ENCODE measurements at regions not wholly inside any gene's neighbourhood (a gene's known extent, or its start where the extent isn't known, plus 50 kb on each side); places are given as distances from the start of the nearest gene placed in this dataset.
"Not testable (repeated sequence)": the region's sequence is repeated elsewhere in the genome, so short reads cannot be mapped to it uniquely, and the experiment has no call there.

DNA sequence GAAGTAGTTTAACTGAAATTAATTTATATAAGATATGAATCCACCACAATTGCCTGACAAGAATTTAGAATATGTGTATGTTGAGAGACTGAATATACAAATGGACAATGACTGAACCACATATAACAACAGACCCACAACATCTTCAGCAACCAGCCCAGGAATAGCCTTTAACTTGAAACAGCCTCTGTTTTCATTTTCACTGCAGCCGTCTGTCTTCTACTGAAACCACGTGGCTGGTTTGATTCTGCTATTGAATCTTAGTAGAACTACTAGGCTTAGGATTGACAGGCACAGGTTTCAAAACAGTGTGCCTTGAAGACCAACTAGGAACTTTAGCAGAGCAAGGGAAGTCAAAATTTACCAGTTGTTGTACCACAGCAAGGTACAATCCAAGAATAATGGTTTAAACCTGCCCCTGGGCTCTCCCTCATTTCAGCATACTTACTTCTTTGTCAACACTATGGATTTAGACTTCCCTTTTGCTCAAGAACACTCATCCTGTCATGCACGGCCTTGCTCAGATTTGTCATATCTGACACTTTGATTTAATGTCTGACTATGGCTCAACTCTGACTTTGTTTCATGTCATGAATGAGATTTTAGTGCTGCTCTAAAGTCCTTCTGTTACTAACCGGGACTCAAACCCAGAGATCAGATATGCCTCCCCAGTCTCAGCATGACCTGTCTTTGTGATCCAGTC lies 355.0 kb downstream of the KIF2B start:
- DNase-seq (ENCODE audit: low read depth in 2 of 3, low spot score in 1 of 3), result no peak

DNA sequence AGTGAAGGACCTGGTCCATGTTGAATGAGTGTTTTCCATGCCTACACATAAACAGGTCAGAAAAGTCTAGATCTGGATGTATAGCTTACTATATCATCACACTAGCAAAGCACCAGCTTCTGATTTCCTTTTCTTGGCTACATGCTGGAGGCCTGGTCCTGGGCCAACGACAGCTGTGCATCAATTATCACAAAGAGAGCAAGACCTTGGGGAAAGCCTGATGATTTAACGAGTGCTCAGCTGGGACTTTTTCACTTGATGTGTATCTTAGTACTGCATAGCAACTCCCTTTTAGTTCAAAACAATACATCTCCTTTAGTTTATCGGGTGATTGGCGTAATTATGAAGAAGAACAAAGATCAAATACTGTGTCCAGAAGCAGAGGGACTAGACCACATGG lies 358.2 kb downstream of the KIF2B start:
- no peak for DNase-seq (ENCODE audit: low read depth in 2 of 3, low spot score in 1 of 3)

DNA sequence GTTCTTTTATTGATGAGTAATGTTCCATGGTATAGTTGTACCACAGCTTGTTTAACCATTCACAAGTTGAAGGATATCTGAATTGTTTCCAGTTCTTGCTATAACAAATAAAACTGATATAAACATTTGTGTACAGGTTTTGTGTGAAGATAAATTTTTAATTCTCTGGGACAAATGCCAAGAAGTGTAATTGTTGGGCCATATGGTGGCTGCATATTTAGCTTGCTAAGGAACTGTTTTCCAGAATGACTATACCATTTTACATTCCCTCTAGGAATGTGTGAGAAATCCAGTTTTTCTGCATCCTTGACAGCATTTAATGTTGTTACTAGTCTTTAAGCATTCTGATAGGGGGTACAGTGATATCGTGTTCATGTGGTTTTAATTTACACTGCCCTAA lies 368.5 kb downstream of the KIF2B start:
- no peak for DNase-seq (ENCODE audit: low read depth in 2 of 3, low spot score in 1 of 3)

DNA sequence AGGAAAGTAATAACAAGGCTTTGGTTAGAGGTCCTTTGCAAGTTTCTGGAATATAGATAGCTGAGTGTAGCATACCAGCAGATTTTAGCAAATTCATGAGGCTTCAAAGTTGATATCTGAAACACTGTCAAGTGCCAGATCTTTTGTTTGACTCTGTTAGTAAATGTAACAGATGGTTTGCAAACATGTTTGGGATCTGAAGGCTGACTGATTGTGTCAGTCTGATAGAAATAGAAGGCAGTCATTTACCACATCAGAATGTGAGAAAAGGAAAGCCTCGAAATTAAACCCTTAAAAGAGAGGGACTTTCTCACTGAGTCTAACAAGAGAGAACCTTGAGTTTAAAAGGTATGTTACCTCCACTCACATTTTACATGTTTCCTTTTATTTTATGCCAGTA lies 371.5 kb downstream of the KIF2B start:
- no peak for DNase-seq (ENCODE audit: low read depth in 2 of 3, low spot score in 1 of 3)

DNA sequence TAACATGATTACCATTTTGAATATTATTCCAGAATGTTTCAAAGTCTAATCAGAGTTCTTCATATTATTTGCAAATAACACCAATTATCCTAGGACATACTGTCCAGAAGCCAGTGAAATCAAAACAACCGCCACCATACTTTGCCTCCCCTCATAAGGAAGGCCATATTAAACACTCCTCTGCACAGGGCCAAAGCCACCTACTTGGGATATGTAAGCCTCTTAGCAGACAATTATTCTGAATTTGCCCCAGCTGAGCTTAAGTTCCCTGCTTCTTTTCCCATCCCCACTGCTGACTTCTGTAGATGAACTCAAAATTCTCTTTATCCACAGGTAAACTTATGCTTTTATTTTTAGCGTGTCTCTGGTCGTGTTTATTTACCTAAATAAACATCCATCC lies 374.0 kb downstream of the KIF2B start:
- DNase-seq (ENCODE audit: low read depth in 2 of 3, low spot score in 1 of 3), result no peak

DNA sequence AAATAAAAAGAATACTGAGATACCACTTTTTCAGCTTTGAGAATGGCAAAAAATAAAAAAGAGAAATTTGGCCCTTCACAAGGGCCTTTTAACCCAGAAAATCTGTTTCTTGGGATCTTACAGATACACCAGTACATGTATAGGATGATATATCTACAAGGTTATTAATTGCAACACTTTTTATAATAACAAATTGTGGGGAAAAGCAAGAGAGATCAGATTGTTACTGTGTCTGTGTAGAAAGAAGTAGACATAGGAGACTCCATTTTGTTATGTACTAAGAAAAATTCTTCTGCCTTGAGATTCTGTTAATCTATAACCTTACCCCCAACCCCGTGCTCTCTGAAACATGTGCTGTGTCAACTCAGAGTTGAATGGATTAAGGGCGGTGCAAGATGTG lies 378.7 kb downstream of the KIF2B start:
- not testable (repeated sequence) for DNase-seq (ENCODE audit: low read depth in 2 of 3, low spot score in 1 of 3)

DNA sequence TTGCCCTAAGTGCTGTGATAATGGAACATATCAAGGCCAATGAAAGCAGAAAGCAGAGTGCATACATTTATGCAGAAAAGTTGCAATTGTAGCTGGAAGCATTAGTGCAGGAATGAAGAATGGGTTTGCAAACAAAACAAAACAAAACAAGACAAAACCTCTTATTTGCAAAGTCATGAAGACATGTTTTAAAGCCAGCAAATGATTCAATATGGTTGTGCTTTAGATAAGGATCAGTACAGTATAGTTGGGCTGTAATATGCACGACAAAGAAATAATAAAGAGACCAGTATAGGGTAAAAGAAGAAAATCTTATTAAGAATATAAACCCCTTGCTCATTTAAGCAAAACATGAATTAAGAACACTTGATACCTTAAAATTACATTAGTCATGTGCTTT lies 398.1 kb downstream of the KIF2B start:
- DNase-seq (ENCODE audit: low read depth in 2 of 3, low spot score in 1 of 3), result no peak

DNA sequence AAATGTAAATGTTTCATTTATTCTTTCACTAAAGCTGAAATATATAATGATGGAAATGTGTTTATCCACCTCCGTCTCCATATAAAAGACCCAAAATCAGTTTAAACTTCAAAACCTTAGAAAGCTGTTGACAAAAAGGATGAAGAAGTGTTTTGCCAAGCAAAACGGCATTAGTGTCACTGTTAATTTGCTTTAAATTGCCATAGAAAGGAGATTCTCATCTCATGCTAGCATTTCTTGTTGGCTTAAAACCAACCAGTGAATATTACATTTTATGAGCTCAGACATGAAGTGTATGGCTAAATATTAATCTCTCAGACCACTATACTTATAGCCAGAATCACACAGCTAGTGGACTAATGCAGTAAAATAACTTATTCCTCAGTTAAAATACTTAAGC lies 398.8 kb downstream of the KIF2B start:
- DNase-seq (ENCODE audit: low read depth in 2 of 3, low spot score in 1 of 3), result no peak

DNA sequence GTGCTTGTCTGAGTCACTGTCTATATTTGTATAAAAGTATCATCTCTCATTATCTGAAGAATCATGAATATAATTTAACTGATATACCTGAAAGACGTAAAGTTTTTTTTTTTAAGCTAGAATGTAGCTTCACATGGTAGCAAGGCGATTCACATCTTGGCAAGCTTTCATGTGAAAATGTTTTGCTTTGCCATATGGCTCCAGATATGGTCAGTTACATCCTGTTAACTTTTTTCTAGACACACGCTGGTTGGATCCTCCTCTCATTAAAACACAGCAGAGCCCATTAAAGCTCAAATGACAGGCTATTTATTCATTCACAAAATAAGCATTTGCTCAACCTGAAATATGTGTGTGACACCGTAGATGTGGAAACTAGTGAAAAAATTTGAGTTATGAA lies 412.8 kb downstream of the KIF2B start:
- no peak for DNase-seq (ENCODE audit: low read depth in 2 of 3, low spot score in 1 of 3)

DNA sequence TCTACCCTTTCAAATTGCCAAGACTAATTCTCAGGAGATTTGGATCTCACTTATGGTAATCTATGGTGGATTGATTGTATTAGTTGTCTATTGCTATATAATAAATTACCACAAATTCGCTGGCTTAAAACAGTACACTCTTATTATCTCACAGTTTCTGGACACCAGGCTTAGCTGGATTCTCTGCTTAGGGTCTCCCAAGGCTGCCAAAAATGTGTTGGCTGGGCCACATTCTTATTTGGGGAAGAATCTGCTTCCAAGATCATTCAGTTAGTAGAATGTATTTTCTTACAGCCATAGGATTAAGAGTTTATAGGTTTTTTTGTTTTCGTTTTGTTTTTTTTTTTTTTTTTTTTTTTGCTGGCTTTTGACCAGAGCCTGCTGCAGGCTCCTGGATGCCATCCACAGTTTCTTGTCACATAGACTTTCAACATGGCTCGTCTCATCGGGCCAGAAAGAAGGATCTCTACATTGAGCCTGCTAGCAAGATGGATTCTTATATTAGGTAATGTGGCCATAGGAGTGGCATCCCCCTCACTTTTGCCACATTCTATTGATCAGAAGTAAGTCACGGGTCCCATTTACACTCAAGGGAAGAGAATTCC lies 415.3 kb downstream of the KIF2B start:
- DNase-seq (ENCODE audit: low read depth in 2 of 3, low spot score in 1 of 3), result no peak

DNA sequence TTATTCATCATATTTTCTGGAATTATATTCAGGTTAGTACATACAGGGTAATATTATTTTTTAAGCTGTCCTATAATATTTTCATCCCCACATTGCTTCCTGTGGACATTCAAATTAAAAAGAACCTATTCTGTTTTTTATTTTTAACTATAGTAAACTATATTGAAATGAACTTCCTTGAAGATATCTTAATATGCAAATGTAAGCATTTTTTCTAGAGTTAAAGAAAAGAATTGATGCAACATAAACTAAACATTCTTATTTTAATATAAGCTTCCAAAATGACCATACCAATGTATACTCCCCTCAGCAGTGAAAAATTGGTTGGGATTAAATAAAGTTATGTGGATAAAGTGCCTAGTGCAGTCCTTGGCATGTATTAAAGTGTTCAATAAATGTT lies 416.6 kb downstream of the KIF2B start:
- DNase-seq (ENCODE audit: low read depth in 2 of 3, low spot score in 1 of 3), result no peak

DNA sequence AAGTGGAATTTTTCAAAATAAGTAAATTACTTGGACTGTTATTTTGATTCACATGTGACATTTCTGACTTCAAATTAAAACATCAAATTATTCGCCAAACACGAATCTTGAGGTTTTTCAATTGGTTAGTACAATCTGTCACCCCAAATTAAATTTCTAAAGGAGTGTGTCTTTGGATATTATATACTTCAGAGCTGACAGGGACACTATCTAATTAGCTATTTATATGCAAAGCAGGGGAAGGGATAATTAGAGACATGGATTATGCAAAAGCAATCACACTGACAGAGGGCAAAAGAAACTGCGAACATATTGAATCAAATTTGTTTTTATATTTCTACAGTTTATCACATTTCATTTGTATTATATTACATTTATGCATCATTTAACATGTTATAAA lies 433.0 kb downstream of the KIF2B start:
- no peak for DNase-seq (ENCODE audit: low read depth in 2 of 3, low spot score in 1 of 3)

DNA sequence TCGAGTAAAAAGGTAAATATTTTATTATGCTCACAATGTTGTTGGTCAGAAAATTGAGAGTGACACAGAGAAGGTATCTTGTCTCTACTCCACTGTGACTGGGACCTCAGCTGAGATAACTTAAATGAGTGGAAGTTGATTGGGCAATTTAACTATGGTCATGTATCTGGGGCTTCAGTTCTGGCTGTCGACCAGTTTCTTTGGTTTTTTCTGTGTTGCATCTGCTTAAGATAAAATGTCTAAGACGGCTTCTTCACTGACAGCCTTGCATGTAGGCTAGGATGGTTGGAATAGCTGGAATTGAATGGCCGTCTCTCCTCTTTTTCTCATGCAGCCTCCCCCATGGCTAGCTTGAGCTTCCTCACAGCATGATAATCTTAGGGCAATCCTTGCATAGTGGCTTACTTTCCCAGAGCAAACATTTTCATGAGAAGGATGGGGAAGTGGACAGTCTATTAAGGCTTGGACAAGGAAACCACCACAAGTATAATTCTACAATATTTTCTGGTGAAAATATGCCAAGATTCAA lies 433.7 kb downstream of the KIF2B start:
- no peak for DNase-seq (ENCODE audit: low read depth in 2 of 3, low spot score in 1 of 3)

DNA sequence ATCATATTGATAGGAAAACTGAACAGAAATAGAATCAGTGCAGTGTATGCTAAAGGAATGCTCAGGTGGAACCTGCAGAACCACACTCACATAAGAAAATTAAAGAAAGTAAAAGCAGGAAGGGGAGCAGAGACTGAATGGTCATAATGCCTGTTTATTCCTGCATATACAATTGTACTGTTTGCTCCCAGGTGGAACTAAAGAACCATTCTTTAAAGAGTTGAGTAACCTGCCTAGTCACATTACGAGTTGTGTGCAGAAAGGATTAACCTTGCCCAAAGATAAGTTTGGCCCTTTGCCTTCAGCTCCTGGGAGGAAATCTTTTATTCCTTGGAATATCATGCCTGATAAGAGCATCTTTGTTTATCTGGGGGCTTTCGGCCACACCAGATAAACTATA lies 434.7 kb downstream of the KIF2B start:
- no peak for DNase-seq (ENCODE audit: low read depth in 2 of 3, low spot score in 1 of 3)

DNA sequence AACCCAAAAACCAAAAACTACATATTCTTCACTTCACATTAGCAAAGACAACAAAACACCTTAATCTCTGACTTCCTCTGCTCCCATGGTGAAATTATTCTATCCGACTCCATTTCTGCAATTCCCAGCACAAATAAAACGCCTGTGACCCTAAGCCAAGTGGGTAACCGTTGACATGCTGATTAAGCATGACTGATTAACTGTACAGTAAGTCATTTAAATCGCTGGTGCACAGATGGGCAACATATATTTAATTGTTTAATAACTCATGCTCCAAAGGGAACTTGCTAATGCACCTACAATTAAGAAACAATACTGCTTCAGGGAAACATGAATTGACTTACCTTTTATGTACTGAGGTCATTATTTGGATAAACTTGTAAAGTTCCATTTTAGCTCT lies 436.7 kb downstream of the KIF2B start:
- no peak for DNase-seq (ENCODE audit: low read depth in 2 of 3, low spot score in 1 of 3)

DNA sequence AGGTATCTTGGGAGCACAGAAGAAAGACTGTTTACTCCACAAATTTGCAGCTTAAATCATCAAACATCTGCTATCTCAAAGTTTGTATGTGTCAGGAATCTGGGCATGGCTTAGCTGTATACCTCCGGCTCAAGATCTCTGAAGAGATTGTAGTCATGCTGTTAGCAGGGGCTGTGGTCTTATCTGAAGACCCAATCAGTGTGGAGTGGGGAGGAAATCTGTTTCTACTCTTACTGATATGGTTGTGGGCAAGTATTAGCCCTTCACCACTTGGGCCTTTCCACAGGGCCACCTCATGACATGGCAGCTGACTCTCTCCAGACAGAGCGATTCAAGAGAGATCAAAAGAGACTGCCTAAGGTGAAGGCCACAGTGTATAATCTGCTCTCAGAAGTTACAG lies 438.7 kb downstream of the KIF2B start:
- no peak for DNase-seq (ENCODE audit: low read depth in 2 of 3, low spot score in 1 of 3)

DNA sequence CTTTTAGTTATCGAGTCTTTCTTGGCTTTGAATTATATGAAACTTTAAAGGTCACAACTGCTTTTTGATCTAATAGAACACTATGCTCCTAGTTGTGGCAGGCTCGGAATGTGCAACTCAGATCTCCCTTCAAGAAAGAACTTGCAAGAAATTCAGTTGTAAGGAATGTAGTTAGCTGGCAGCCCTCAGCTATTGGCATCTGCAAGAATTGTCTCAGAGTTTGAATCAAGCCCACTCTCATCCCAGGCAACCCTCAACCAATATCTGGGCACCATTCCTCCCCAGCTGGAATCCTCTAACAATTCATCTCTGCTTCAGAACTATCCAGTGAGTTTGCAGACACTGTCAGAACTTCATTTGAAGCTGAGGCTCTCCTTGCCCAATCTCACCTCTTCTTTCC lies 447.2 kb downstream of the KIF2B start:
- no peak for DNase-seq (ENCODE audit: low read depth in 2 of 3, low spot score in 1 of 3)

DNA sequence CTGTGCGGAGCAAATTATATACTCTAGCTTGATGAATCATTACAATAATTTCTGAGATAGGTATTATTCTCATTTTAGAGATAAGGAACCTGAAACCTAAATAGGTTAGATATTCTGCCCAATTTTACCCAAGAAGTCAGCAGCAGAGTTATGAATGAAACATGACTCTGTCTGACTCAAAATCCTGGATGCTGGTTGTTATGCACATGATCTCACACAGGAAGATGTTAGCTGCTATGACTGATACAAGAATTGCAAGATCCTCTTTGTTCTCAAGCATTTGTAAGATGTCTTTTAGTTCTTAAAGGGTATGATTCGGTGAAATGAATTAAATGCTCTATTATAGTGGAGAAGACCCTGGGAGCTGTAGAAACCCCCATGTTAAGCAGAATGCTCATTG lies 447.8 kb downstream of the KIF2B start:
- DNase-seq (ENCODE audit: low read depth in 2 of 3, low spot score in 1 of 3), result no peak

DNA sequence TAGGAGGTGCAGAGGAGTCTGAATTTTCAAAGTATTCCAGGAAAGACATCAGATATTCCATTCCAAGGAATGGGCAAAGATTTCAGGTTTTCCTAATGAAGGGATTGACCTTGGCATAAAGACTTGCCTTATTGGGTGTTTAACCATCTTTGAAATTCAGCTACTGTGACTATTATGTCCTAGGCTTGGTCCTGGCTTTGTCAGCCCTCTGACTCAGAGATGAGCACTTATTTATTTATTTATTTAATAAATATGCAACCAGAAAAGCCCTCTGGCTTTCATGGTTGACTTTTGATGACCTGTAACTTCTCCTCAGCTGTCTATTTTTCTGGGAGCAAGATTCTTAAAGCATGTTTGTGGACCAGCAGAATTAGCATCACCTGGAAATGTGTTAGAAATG lies 455.1 kb downstream of the KIF2B start:
- DNase-seq (ENCODE audit: low read depth in 2 of 3, low spot score in 1 of 3), result no peak

DNA sequence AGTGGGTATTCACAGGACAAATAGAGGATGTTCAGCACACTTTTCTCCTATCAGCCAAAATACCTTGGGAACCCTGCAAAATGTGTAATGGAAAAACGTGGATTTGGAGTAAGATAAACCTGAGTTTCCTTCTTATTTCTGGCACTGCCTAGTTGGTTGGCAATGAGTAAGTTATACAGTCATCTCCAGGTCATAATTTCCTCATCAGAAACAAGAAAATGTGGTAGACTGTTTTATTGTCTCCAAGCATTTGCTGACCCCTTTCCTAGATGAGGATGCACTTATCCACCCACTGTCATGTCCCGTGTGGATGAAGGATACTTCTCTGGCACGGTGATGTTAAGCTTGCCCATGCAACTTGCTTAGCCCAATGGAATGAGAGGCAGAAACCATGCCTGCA lies 458.0 kb downstream of the KIF2B start:
- DNase-seq (ENCODE audit: low read depth in 2 of 3, low spot score in 1 of 3), result no peak

DNA sequence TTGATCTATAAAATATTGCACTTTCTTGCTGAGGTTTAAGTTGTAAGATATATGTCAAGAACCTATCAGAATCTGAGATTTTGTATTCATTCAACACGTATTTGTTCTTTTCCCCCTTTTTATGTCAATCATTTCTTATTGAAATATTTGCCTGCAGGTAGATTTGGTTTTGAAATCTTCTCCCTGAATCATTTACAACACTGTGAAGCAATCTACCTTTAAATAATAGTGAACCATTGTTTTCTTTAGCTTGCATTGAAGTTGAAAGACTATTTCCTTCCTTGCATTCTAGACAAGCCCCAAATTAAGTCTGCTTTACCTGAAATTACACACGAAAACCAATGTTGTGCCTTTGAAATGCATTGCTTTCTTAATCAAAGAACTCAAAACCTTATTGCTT lies 460.2 kb downstream of the KIF2B start:
- DNase-seq (ENCODE audit: low read depth in 2 of 3, low spot score in 1 of 3), result no peak

DNA sequence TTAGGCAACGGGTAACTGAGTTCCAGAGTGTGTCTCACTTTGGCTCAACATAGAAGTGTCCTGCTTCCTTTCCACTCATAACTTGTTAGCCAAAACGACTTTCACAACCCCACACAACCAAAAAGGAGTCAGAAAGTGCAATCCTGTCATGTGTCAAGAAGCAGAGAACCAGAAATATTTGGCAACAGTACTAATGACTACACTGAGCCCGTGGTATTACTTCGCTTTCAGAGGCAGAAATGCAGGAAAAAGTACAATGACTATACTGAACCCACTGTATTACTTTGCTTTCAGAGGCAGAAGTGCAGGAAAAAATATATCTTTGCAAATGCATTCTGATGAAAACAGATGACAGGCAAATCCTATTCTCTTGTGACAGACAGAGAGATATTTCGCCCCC lies 484.6 kb downstream of the KIF2B start:
- no peak for DNase-seq (ENCODE audit: low read depth in 2 of 3, low spot score in 1 of 3)

DNA sequence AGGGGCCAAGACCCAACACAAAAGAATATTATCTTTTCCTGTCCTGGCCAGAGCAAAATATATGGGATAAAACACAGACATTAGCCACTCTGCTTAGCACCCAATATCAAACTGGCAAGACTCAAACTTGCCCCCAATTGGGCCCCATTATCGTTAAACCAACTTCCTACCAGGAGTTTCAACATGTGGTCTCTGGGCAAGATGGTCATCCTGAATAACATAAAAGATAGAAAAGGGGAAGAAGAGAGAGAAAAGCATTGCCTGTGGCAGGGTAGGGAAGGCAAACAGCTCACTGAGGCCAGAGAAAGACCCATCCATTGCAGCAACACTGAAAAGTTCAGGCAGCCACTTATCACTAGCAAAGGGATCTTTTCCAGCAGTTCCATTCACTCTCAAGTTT lies 502.1 kb downstream of the KIF2B start:
- no peak for DNase-seq (ENCODE audit: low read depth in 2 of 3, low spot score in 1 of 3)

Data from stimulated activated CD4-positive, alpha-beta T cell treated with anti-CD3 and anti-CD28 coated beads, Interleukin-12 subunit alpha, Interleukin-12 subunit beta, amount 100 ng/mL, for 48 hours (primary cell).